SK-N-SH (cell line): ENCODE measurements at regions not wholly inside any gene's neighbourhood (a gene's known extent, or its start where the extent isn't known, plus 50 kb on each side); places are given as distances from the start of the nearest gene placed in this dataset.

Experiments
- CTCF ChIA-PET: fragments of 300-600, 350-600 bp; formaldehyde crosslinking; extraction: SDS; loops from one replicate; lab custom pipeline; 2021; lab: Yijun Ruan, JAX
- POLR2A ChIA-PET: fragments of 350-600 bp; sonication (Branson Sonifier 250); formaldehyde crosslinking; extraction: SDS; loops from one replicate; lab custom pipeline; 2020; ENCODE audit warnings: antibody characterized with exemption, inconsistent platforms; lab: Yijun Ruan, JAX
- DNase-seq: peaks from one replicate; pipeline ENCODE4 v3.0.0; 2012
- H2AFZ ChIP-seq: fragments of 200-600 bp; sonication (generic); 2 replicates; pipeline ENCODE4 v1.8.1; 2016; ENCODE audit warnings: antibody characterized with exemption, mild to moderate bottlenecking, low read depth
- H3F3A ChIP-seq: fragments of 200-600 bp; sonication (generic); replicated peaks from 2 replicates; pipeline ENCODE3; 2016; ENCODE audit warnings: antibody characterized with exemption, mild to moderate bottlenecking; ENCODE audit not compliant: insufficient read depth
- H3K27ac ChIP-seq, 2 experiments: fragments of 200-500 bp in 1 of 2; fragments of 200-600 bp in 1 of 2; sonication (Bioruptor generic) in 1 of 2; sonication (generic), shearing (Covaris generic) in 1 of 2; 2 replicates each; pipeline versions ENCODE4 v1.5.1 to v1.6.1; 2014 to 2016; ENCODE audit warnings: low read depth in 2 of 2, inconsistent platforms in 1 of 2, low read length in 1 of 2, mild to moderate bottlenecking in 1 of 2, mixed read lengths in 1 of 2
- H3K27me3 ChIP-seq: fragments of 200-600 bp; sonication (generic), shearing (Covaris generic); 2 replicates; pipeline ENCODE4 v1.6.1; 2016; ENCODE audit warnings: mixed run types; ENCODE audit not compliant: insufficient read depth
- H3K36me3 ChIP-seq, 2 experiments: fragments of 200-500 bp in 1 of 2; fragments of 200-600 bp in 1 of 2; sonication (Bioruptor generic) in 1 of 2; sonication (generic) in 1 of 2; replicated peaks in 1 of 2; 2 replicates each; pipeline versions ENCODE3 to v1.5.1; 2014 to 2016; ENCODE audit warnings: low read length in 1 of 2, mild to moderate bottlenecking in 1 of 2; ENCODE audit not compliant: insufficient read depth in 2 of 2, control insufficient read depth in 1 of 2
- H3K4me1 ChIP-seq, 2 experiments: fragments of 200-500 bp in 1 of 2; fragments of 200-600 bp in 1 of 2; sonication (Bioruptor generic) in 1 of 2; sonication (generic), shearing (Covaris generic) in 1 of 2; 2 replicates each; pipeline versions ENCODE4 v1.5.1 to v1.6.1; 2014 to 2016; ENCODE audit warnings: low read depth in 1 of 2, low read length in 1 of 2, mixed run types in 1 of 2; ENCODE audit not compliant: insufficient read depth in 2 of 2, control insufficient read depth in 1 of 2
- H3K4me2 ChIP-seq: fragments of 200-600 bp; sonication (generic), shearing (Covaris generic); 2 replicates; pipeline ENCODE4 v1.6.1; 2017; ENCODE audit warnings: mixed run types
- H3K4me3 ChIP-seq, 2 experiments: fragments of 200-500 bp in 1 of 2; fragments of 200-600 bp in 1 of 2; sonication (Bioruptor generic) in 1 of 2; sonication (generic), shearing (Covaris generic) in 1 of 2; 2 replicates each; pipeline versions ENCODE4 v1.5.1 to v1.8.1; 2014 to 2016; ENCODE audit warnings: low read depth in 2 of 2, inconsistent platforms in 1 of 2, low read length in 1 of 2, mild to moderate bottlenecking in 1 of 2, mixed read lengths in 1 of 2, moderate library complexity in 1 of 2
- H3K79me2 ChIP-seq: fragments of 200-600 bp; sonication (generic); 2 replicates; pipeline ENCODE4 v1.8.1; 2017; ENCODE audit warnings: mild to moderate bottlenecking; ENCODE audit not compliant: insufficient read depth
- H3K9ac ChIP-seq: fragments of 200-600 bp; sonication (generic); 2 replicates; pipeline ENCODE4 v1.6.1; 2017; ENCODE audit warnings: mixed run types
- H3K9me2 ChIP-seq: fragments of 200-600 bp; sonication (generic); 2 replicates; pipeline ENCODE4 v1.6.1; 2017; ENCODE audit warnings: mixed run types
- H3K9me3 ChIP-seq: fragments of 200-600 bp; sonication (generic); 2 replicates; pipeline ENCODE4 v1.6.1; 2017; ENCODE audit warnings: mixed run types, mild to moderate bottlenecking, moderate library complexity
- H4K20me1 ChIP-seq: fragments of 200-600 bp; sonication (generic); 2 replicates; pipeline ENCODE4 v1.6.1; 2017; ENCODE audit warnings: mild to moderate bottlenecking, mixed run types; ENCODE audit not compliant: insufficient read depth
- CHD2 ChIP-seq: fragments of 150-350 bp; IDR thresholded peaks from 2 replicates; pipeline ENCODE4 v1.6.1; 2018; ENCODE audit warnings: low read length; ENCODE audit not compliant: partially characterized antibody
- FOSL2 ChIP-seq: IDR thresholded peaks from 2 replicates; pipeline ENCODE4 v1.4.0; 2012; ENCODE audit warnings: low read depth, mild to moderate bottlenecking, moderate library complexity, borderline replicate concordance
- FOXJ3 ChIP-seq: sonication (generic); formaldehyde crosslinking; IDR thresholded peaks from 2 replicates; pipeline ENCODE4 v1.5.1; 2020; ENCODE audit warnings: mild to moderate bottlenecking, missing genetic modification reagents
- GABPA ChIP-seq: IDR thresholded peaks from 2 replicates; pipeline ENCODE4 v1.4.0; 2012; ENCODE audit warnings: low read depth, mild to moderate bottlenecking
- JUND ChIP-seq: IDR thresholded peaks from 2 replicates; pipeline ENCODE4 v1.4.0; 2012
- NFIC ChIP-seq: IDR thresholded peaks from 2 replicates; pipeline ENCODE4 v1.4.0; 2012; ENCODE audit warnings: borderline replicate concordance
- NRF1 ChIP-seq: IDR thresholded peaks from 2 replicates; pipeline ENCODE4 v1.6.1; 2012; ENCODE audit warnings: low read depth, mild to moderate bottlenecking, low read length
- POLR2AphosphoS5 ChIP-seq: IDR thresholded peaks from 2 replicates; pipeline ENCODE4 v1.6.1; 2012; ENCODE audit warnings: low read depth, low read length
- RAD21 ChIP-seq: IDR thresholded peaks from 2 replicates; pipeline ENCODE4 v1.6.1; 2012; ENCODE audit warnings: mild to moderate bottlenecking, low read length
- REST ChIP-seq: IDR thresholded peaks from 2 replicates; pipeline ENCODE4 v1.6.1; 2012; ENCODE audit warnings: mild to moderate bottlenecking, low read depth, low read length, moderate library complexity
- TAF1 ChIP-seq: IDR thresholded peaks from 2 replicates; pipeline ENCODE4 v1.6.1; 2012; ENCODE audit warnings: low read depth, mild to moderate bottlenecking, low read length, moderate library complexity, borderline replicate concordance
- TCF12 ChIP-seq: IDR thresholded peaks from 2 replicates; pipeline ENCODE4 v1.4.0; 2012
- TEAD4 ChIP-seq: IDR thresholded peaks from 2 replicates; pipeline ENCODE4 v1.4.0; 2012; ENCODE audit warnings: mild to moderate bottlenecking, borderline replicate concordance; ENCODE audit not compliant: insufficient read depth
- YY1 ChIP-seq: IDR thresholded peaks from 2 replicates; pipeline ENCODE4 v1.4.0; 2012; ENCODE audit warnings: low read depth, mild to moderate bottlenecking
- WGBS: methylation state at CpG from one replicate; pipeline ENCODE4 v1.1.6; 2017; ENCODE audit warnings: low lambda C conversion rate; 5-methylcytosine and 5-hydroxymethylcytosine counted together

- Histone ChIP-seq H3K27ac (no peak overlapping the region), H2AFZ (no peak overlapping the region), H3K36me3 (no peaks in the 10 kb centered on the region), H3K27me3 (no peaks in the 10 kb centered on the region), H4K20me1 (no peaks in the 10 kb centered on the region), H3K9me2 (no peaks in the 10 kb centered on the region), H3K4me1 (no peaks in the 10 kb centered on the region), H3K9me3 (no peaks in the 10 kb centered on the region), H3K4me2 (no peak overlapping the region), H3K79me2 (no peaks in the 10 kb centered on the region), H3K4me3 (no peak overlapping the region), H3K9ac (no peak overlapping the region), H3F3A (no peaks in the 10 kb centered on the region)
- 41% methylated on average over 2 of the region's 2 CpGs for WGBS
- no peak for DNase-seq
- POLR2A ChIA-PET: no interaction called here
- TF ChIP-seq GABPA (no peak), FOXJ3 (no peak), TCF12 (no peak), TAF1 (no peak), FOSL2 (no peak), NRF1 (no peak), REST (no peak), JUND (no peak), POLR2AphosphoS5 (no peak), YY1 (no peak), RAD21 (no peak)
- CTCF ChIA-PET: no interaction called here
Observed at GRCh38 chr9:20048437-20048836, 259.6 kb upstream of the SLC24A2 start.

DNA sequence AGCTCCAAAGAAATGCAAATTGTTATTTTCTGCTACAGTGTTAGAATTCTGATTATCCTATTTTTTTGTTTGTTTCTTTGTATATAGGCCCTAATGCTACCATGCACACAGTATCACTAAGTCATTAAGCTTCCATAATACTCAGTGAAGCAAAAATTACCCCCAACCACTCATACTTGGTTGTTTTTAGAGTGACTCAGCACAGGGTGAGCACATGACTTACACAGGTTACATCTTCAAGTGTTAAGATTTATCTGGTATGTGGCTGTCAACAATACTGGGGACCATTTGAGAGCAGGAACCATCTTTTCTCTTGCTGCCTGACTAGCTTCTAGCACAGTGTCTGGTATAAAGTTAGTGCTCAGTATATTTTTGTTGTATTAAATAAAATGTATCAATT lies 255.8 kb upstream of the SLC24A2 start:
- H3K4me1 ChIP-seq: peaks cover 0 to 12% of the 10 kb centered on the region in 2 experiments; a peak in 1 of 4 replicates
- no peak overlapping the region for H3K9ac ChIP-seq
- no peak for TF ChIP-seq CHD2
- no peak for TF ChIP-seq NFIC
- no peak for TF ChIP-seq JUND
- no peak for TF ChIP-seq TEAD4
- no peak overlapping the region for H3K4me2 ChIP-seq
- H3K9me2 ChIP-seq: no peaks in the 10 kb centered on the region
- no peak for DNase-seq
- H3K9me3 ChIP-seq: no peaks in the 10 kb centered on the region
- H3K36me3 ChIP-seq: no peaks in the 10 kb centered on the region
- no peak overlapping the region for H2AFZ ChIP-seq
- no peaks in the 10 kb centered on the region for H3K79me2 ChIP-seq
- no peaks in the 10 kb centered on the region for H3F3A ChIP-seq
- POLR2A ChIA-PET: no interaction called here
- H3K27ac ChIP-seq: no peak overlapping the region
- H3K4me3 ChIP-seq: no peak overlapping the region
- CTCF ChIA-PET: no interaction called here
- no peaks in the 10 kb centered on the region for H4K20me1 ChIP-seq
- H3K27me3 ChIP-seq: no peaks in the 10 kb centered on the region
